ENCODE measurements at regions not wholly inside any gene's neighbourhood (a gene's known extent, or its start where the extent isn't known, plus 50 kb on each side); places are given as distances from the start of the nearest gene placed in this dataset.

DNA sequence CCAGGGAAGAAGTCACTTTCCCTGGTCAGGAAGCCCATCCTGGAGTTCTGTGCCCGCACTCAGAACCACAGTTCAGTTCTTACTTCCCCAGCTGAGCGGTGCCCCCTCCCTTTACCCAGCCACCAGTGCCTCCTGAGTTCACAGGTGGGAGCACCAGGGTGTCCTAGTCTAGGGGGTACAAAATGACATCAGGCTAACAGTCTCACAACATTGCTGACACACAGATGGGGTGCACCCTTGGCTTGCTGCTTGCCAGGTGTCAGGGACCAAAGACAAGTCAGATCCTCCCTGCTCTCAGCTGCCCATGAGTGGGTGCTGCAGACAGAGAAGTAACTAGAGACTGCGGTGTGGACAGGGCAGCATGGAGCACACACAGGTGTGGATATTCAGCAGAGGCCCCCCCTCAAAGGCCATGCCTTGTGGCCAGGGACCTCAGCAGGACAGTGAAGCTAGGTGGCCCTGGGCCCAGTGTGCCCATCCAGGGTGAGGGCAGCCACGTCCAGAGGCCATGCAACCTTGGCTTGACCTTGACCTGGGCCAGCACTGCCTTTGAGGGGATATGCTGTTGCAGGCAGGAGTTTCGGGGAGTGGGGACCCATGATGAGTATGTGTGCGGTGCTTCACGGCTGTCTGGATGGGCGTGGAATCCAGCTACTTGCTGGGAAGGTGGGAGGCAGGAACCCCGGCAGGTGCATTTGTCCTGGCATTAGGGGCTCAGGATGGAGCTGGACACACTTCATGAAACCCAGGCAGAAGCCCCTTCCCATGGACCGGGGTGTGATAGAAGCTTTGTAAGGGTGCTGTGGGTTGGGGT, 110.4 kb upstream of the FRMD1 start:
- TF ChIP-seq, protein P1, sequence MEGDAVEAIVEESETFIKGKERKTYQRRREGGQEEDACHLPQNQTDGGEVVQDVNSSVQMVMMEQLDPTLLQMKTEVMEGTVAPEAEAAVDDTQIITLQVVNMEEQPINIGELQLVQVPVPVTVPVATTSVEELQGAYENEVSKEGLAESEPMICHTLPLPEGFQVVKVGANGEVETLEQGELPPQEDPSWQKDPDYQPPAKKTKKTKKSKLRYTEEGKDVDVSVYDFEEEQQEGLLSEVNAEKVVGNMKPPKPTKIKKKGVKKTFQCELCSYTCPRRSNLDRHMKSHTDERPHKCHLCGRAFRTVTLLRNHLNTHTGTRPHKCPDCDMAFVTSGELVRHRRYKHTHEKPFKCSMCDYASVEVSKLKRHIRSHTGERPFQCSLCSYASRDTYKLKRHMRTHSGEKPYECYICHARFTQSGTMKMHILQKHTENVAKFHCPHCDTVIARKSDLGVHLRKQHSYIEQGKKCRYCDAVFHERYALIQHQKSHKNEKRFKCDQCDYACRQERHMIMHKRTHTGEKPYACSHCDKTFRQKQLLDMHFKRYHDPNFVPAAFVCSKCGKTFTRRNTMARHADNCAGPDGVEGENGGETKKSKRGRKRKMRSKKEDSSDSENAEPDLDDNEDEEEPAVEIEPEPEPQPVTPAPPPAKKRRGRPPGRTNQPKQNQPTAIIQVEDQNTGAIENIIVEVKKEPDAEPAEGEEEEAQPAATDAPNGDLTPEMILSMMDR (IDR thresholded peaks at IDR 0.05): no peak
- TF ChIP-seq POLR2A (IDR thresholded peaks at IDR 0.05): no peak

Data from stomach (tissue), 4 donors.